Peyer's patch (tissue), 4 donors: ENCODE measurements at regions not wholly inside any gene's neighbourhood (a gene's known extent, or its start where the extent isn't known, plus 50 kb on each side); places are given as distances from the start of the nearest gene placed in this dataset.

ENCODE experiments used
- CTCF ChIP-seq, 6 experiments: fragments of 450-650 bp in 4 of 6; fragments of 200-600 bp in 2 of 6; sonication (generic) in 1 of 6; IDR thresholded peaks; one replicate each; pipeline ENCODE4 v1.5.1; 2017 to 2019; ENCODE audit warnings: antibody characterized with exemption in 6 of 6, mild to moderate bottlenecking in 3 of 6, moderate library complexity in 1 of 6
- POLR2A ChIP-seq, 2 donors: fragments of 450-650 bp; IDR thresholded peaks; one replicate each; pipeline ENCODE4 v1.5.1; 2017; ENCODE audit warnings: antibody characterized with exemption in 2 of 2, mild to moderate bottlenecking in 2 of 2, moderate library complexity in 2 of 2

GRCh38 chr2:23159746-23160405 lies 225.1 kb upstream of the KLHL29 start:
- TF ChIP-seq POLR2A (IDR thresholded peaks at IDR 0.05): no peak
- TF ChIP-seq CTCF (IDR thresholded peaks at IDR 0.05): no peak
